HG03571 (cell line): ENCODE measurements at regions not wholly inside any gene's neighbourhood (a gene's known extent, or its start where the extent isn't known, plus 50 kb on each side); places are given as distances from the start of the nearest gene placed in this dataset.
"Not testable (repeated sequence)": the region's sequence is repeated elsewhere in the genome, so short reads cannot be mapped to it uniquely, and the experiment has no call there.

ENCODE experiments used
- ATAC-seq: cut with Tn5 transposase; IDR thresholded peaks from one replicate; pipeline ENCODE4 v1.9.1; 2021; ENCODE audit not compliant: unreplicated experiment

DNA sequence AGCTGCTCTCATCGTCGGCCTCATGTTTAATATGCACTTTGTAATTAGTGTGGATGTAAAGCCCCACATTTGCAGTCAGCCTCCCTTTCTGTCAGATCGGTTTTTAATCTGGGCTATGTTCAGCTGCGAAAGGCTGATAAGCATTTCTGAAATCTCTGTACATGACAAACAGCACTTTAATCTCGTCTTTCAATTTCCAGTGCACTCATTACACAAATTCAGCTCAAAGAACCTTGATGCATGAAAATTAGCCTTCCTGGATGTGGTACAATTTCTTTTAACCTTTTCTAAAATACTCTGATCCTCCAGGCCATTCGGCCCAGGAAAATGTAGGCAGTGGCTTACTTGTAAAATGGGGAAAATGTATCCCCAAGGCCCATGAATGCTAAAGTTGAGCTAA, 265.1 kb downstream of the RND3 start:
- ATAC-seq: no peak

DNA sequence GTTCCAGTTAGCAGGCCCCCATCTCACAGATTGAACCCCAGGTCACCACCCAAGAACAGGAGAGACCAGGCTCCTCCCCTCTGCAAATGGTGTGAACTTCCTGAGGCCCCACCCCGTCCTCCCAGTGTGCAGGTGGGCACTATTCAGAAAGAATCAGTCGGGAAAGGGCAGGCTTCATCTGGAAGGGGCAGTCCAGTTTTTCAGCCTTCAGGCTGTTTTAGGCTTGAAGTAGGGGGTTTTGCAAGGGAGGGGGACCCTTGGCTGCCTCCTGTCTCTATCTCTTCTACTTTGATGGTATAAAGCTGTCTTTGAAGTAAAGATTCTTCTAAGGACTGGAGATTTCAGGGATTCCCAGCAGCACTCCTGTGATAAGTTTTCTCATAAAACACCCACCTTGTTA, 267.6 kb downstream of the RND3 start:
- no peak for ATAC-seq

DNA sequence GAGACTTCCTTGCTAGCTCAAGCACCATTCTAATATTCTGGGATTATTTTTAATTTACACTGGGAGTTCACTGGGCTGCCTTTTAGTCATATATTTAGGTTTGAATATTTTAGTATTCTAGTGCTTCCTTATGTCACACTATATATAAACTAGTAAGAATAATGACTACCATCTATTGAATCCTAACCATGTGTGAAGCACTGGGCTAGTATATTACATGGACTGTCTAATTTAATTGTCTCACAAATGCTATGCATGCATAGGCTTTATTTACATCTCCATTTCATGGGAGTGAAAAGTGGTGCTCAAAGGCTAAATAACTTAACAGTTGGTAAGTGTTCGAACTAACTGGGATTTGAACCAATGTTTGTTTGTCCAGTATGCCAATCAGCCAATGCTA, 272.4 kb downstream of the RND3 start:
- ATAC-seq: no peak

DNA sequence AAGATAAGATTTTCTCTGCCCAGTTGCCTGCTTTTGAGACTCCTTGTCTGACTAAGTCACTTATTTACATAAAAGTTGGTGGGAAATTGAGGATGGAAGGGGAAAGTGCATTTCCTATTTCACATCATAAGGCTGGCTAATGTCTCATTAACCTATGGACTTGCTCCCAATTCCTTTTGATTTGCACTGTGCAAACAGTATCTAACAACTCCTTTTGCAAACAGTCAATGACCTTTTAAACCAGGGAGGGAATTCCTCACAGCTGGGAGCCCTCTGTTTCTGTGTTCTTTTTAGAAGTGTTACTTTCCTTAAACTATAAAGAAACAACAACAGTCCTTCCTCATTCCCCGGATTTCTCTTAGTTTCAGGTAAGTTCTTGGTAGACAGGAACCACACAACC, 272.8 kb downstream of the RND3 start:
- ATAC-seq: no peak

DNA sequence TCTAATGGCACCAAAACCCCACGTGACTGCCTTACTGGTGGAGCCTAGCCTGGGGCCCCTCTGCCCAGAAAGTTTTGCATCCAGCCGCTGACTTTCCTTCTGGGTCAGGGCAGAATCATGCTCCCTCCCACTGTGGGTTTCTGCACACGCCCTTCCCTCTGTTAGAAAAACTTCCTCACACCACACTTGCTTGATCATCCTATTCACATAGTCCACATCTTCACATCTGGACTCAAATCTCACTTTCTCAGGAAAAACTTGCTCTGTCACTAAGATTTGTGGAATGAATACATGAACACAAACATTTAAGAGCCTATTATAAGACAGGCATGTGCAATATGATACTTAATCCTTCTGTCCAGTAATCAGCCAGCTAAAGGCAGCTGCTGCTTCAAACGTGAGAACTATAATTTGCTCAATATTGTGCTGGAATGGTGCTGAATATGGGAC, 274.7 kb downstream of the RND3 start:
- ATAC-seq: no peak

DNA sequence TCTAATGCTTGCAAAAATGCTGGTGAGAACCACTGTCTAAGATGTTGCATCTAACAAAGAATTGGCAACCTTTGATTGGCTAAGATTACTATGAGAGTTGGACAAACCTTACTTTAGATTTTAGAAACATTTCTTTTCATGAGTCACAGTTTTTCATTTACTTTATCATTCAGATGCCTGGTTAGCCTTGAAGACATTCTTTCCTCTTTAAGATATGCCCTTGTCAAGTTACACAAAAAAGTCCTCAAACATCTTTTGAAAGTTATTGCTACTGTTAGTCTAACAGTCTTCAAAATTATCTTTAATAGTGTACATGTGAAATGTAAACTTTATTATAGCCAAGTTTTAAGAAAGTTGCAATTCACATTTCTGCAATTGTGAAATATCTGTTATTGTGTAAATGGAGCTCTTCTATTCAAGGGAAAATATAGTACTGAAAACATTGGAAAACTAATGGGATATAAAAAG, 276.3 kb downstream of the RND3 start:
- no peak for ATAC-seq

DNA sequence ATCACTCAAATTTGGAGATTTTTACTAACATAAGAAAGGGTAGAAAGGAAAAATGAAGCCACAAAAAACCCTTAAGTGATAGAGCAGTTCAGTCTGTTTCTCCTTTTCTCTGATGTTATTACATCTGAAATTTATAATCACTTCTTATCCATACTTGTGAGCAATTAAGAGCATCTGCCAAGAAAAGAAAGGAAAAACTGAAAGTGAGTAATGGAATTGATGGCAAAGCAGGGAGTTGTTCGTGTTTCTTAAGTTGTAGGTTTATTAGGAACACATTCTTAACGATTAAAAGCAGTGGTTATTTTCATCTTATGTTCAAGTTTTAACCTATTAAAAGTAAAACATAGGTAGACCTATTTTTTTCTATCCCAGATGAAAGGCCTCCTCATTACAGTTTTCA, 277.7 kb downstream of the RND3 start:
- no peak for ATAC-seq

DNA sequence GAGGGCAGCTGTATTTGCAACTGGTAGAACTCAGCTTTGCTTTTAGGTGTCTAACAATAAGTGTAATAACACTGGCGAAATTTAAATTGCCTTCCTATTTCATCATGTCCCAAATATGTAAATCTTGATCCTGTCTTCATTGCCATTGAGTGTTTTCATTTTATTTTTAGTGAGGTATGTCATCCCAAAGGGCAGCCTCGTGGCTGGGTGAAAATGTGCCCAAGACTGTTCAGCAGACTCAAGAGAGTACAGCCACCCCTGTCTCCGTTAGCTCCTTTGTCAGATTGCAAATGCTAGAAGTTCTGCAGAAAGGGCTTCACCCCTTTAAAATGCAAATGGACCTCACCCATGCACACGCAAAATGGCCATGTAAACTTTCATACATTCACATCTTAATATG, 278.8 kb downstream of the RND3 start:
- no peak for ATAC-seq

DNA sequence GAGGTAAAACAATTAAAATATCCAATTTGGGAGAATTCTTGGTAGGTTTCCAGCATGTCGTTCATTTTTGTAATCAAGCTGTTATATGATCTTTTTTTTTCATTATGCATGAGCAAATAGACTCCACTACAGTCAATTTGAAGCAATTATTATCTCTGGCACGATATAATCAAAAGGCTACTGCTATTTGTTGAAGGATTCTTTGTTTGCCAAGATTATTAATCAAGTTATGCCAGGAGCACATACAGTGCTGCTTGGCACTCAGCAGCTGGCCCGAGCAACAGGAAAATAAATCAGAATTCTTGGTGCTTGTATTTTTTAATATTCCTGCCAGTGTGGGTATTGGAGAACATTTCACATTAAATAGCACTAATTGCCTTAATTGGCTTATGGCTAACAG, 279.5 kb downstream of the RND3 start:
- ATAC-seq: no peak

DNA sequence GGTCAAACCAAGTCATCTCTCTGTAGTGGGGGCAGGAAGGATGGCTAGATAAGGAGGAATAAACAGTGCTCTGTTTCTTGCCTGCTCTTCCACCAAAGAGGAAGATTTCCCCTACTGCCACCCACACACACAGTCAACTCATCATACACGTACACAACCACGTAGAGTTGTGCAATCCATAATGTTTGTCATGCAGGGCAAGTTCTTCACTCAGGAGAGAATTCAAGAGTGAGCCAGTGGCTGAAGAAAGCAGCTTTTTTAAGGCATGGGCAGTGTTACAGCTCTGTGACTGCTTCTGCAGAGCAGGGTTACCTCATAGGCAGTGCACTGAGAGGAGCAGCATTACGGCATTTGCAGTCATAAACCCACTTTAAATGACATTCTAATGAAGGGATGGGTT, 283.0 kb downstream of the RND3 start:
- ATAC-seq: no peak

DNA sequence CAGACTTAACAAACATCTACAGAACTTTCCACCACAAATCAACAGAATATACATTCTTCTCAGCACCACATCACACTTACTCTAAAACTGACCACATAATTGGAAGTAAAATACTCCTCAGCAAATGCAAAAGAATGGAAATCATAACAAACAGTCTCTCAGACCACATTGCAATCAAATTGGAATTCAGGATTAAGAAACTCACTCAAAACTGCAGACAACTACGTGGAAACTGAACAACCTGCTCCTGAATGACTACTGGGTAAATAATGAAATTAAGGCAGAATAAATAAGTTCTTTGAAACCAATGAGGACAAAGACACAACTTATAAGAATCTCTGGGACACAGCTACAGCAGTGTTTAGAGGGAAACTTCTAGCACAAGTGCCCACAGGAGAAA, 292.7 kb downstream of the RND3 start:
- ATAC-seq: not testable (repeated sequence)

DNA sequence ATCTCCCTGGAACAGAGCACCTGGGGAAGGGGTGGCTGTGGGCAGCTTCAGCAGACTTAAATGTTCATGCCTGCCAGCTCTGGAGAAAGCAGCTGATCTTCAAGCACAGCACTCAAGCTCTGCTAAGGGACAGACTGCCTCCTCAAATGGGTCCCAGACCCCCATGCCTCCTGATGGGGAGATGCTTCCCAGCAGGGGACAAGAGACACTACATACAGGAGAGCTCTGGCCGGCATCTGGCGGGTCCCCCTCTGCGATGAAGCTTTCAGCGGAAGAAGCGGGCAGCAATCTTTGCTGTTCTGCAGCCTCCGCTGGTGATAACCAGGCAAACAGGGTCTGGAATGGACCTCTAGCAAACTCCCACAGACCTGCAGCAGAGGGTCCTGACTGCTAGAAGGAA, 294.8 kb downstream of the RND3 start:
- no peak for ATAC-seq

DNA sequence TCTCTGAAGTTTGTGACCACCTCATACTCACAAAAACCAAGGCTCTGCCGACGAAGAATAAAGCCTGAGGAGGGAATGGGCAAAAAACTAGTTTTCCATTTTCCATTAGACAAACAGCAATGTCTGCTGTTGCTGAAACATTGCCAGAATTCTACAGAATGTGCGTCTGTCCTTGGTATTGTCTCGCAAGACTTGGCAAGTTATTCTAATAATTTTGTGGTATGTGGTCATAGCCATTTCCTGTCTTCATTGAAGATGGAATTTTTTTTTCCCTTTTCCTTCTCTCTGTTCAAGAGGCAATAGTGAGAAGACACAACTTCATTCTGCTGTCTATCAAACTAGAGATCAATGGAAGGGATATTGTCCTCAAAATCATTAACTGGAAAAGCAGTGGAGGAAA, 296.1 kb downstream of the RND3 start:
- ATAC-seq: no peak

DNA sequence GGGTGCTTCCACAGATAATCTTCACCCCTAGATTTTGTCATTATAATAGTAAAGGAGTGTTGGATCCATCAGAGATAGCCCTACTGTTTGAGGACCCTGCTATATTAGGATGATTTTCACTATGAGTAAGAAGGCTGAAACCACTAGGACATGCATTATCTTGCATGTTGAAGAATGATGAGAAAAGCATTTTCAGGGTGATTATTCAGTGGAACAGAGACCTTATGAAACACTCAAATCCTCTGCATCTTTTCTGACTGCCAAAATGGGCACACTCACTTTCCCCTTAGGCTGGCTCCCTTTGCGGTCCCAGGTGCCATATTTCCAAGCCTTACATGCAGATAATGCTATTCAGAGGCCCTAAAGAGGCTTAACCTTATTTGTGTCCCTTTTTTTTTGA, 296.9 kb downstream of the RND3 start:
- ATAC-seq: no peak

DNA sequence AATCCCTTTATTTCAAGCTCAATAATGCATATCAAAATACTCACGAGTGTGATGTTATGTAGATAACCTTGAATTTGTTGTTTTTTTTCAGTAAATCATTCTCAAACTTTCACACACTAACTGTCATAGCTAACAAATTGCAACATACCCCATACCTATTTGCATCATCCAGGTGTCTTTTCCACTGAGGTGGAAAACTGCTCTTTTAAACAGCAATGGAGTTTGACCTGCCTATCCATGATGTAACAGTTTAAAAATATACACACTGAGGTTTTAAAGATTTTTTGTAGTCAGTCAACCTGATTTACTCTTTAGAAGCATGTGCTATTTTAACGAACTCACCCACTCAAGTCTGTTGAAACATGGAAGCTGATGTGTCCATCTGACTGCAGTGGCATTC, 298.7 kb downstream of the RND3 start:
- no peak for ATAC-seq

DNA sequence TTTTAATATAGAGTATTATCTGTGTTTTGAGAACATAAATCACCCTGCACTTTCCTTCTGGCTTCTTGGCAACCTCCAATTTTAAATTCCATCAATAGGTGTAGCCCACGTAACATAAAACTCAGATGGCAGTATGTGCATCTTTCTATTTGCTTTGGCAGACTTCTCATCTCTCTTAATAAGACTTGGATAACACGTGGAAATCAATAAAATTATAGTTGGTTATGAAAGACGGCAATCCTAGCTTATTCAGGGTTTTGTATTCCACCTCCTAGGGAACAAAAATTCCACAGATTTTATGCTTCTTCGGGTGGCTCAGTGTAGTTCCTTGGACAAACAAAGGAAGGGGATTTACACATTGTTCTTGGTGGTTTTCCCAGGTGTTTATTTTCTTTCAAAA, 299.3 kb downstream of the RND3 start:
- ATAC-seq: no peak

DNA sequence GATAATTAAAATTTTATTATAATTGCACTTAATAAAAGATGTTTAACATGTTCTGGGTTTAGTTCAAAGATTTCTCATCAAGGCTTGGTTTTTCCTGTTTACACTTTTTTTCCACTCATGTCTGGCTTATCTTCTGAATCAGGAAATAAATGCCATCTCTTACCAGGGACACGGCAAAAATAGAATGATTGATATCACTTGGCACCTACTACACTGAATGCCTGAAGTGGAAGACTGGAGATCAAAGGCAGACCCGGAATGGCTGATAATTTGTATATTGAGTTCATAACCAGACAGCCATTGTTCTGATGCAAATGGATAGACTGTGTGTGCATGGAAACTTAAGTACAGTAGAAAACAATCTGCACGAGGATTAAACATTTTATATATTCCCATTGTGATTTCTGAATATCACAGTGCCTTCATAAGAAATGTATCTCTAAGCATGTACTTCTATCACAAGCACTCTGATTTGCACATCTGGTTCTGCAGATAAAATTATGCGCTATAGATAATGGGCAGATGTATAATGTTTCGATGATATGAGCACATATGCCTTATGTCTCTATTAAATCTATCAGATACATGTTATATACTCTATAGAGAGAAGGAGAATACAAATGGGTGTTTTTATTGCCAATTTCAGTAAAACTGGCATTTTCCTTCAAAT, 304.8 kb downstream of the RND3 start:
- no peak for ATAC-seq

DNA sequence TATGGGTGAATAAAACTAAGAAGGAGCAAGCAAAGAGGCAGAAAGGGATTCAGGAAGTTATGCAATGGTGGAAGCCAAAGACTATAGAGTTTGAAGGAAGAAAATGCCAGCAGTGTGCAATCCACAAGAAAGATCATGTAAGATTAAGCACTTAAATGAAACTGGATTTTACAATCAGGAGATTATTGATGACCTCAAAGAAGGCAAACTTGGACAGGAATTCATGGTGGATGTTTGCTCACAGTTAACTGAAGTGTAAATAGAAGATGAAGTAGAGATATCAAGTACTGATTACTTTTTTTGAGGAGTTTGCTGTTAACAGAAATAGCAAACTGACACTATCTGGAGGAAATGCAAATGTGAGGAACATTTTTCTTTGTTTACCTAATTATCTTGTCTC, 308.9 kb downstream of the RND3 start:
- ATAC-seq: no peak

DNA sequence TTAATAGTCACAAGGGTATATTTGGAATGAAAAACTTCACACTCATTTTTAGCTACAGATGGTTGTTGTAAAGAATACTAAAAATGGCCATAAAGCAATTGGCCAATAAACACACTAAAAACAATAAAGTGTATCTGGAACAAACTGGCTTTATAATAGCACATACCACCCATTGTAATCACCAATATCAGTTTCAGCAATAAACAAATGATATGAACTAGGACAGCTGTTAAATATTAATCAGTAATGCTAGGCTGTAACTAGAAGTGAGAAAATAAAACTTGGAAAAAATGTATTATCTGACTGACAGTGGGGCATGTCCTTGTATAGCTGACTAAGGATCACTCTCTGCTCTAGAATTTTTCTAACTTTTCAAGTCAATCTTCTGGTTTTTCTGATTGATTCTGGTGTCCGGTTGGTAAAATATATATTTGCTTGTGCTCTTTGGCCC, 312.5 kb downstream of the RND3 start:
- no peak for ATAC-seq

DNA sequence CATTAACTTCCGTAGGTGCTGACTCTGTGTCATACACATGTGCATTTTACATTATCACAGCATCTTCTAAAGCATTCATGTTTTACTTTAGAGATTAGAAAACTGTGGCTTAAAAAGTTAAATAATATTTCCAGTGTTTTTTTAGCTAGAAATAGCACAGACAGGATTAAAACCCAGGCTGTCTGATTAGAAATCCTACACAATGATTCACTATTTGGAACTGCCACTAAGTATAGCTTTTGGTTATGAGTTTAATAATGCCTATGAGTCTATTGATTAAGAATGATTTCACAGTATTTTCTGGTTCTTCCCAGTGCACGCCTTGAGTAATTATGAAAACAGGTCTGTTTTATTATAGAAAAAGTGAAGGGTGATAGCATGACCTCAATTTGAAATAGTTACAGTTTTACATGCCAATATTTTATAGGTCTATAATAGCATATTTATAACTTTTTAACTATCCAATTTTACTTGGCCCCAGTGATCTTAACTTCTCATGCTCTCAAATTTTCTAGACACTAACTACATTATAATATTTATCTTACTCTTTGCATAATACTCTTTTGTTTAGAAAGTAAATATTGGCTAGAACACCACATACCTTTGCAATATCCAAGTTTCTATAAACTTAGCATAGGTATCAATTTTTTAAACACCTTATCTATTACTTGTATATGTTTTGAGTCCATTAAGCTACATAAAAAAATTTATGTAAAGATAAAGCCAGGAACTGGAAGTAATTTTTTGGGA, 313.2 kb downstream of the RND3 start:
- no peak for ATAC-seq

DNA sequence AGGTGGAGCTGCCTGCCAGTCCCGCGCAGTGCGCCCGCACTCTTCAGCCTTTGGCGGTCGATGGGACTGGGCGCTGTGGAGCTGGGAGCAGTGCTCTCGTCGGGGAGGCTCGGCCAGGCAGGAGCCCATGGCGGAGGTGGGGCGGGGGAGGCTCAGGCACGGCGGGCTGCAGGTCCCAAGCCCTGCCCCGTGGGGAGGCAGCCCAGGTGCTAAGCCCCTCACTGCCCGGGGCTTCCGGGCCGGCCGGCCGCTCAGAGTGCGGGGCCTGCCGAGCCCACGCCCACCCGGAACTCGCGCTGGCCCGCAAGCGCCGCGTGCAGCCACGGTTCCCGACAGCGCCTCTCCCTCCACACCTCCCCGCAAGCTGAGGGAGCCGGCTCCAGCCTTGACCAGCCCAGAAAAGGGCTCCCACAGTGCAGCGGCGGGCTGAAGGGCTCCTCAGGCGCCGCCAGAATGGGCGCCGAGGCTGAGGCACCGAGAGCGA, 316.4 kb downstream of the RND3 start:
- ATAC-seq: no peak

DNA sequence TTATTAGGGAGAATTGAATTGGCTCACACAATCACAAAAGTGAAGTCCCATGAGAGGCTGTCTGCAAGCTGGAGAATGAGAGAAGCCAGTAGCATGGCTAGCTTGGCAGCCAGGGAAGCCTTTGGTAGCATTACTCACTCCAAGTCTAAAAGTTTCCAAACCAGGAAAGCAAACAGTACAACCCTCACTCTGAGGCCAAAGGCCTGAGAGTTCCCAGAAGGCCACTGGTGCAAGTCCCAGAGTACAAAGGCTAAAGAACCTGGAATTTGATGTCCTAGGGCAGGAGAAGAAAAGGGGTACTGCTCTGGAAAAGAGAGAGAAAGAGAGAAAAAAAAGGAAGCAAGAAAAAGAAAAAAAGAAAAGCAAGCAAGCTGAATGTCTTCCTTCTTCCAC, 318.2 kb downstream of the RND3 start:
- no peak for ATAC-seq
